ENCODE measurements at regions not wholly inside any gene's neighbourhood (a gene's known extent, or its start where the extent isn't known, plus 50 kb on each side); places are given as distances from the start of the nearest gene placed in this dataset.

DNA sequence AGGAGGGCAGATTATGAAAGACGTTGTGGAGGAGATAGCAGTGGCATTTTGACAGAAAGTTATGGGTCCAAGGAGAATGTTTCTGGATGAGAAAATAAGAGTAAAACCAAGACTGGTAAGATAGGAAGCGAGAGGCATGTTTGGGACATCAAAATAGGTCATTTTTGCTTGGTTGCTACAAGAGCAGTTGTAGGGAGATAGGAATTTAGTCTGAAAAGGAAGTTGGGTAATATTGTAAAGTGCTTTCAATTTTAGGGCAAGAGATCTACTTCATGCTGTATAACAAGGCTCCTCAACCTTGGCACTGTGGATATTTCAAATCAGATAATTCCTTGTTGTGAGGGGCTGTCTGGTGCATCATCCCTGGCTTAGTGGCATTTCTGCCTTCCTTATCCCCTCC lies 118.0 kb upstream of the DPH6 start:
- Histone ChIP-seq H3K27me3 (ENCODE audit: insufficient read depth, low read length) (no peaks in the 10 kb centered on the region), H3K4me1 (ENCODE audit: insufficient read depth, low read length) (peaks cover 7% of the 10 kb centered on the region; the same call in 1 of the 2 replicates), H3K36me3 (ENCODE audit: insufficient read depth, low read depth, low read length) (no peaks in the 10 kb centered on the region), H3K9me3 (ENCODE audit: insufficient read depth, low read depth, low read length) (no peaks in the 10 kb centered on the region), H3K27ac (ENCODE audit: low read length) (no peak overlapping the region), H3K9ac (ENCODE audit: low read depth, low read length) (no peak overlapping the region), H3K4me3 (ENCODE audit: low read length) (no peak overlapping the region)

DNA sequence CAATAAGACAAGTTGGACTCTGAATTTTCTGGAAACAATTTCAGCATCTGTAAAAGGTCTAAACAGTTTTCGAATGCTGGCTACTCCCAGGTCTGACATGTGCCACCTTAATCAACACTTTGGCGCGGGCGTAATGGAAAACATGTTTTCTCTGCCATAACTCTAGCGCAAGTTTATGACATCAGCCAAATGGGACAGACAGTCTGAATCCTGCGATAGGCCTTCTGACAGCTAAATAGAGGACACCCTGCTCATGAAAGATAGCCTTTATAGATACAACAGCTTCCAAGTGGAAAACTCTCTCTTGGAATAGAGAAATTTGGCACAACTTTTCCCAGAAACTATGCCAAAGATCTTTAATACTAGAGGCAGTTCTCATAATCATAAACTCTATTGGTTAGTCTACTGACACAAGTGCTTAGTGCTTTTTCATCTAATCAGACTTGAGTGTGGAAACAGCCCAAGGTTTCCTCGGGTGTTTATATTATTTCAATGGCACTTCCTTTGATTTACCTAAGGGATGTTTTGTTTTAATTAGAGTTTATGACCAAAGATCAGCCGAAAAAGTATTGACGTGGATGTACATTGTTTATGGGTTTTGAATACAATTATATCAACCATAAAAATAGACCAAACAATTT lies 120.1 kb upstream of the DPH6 start:
- no peak overlapping the region for H3K27ac ChIP-seq (ENCODE audit: low read length)
- no peak overlapping the region for H3K4me3 ChIP-seq (ENCODE audit: low read length)

DNA sequence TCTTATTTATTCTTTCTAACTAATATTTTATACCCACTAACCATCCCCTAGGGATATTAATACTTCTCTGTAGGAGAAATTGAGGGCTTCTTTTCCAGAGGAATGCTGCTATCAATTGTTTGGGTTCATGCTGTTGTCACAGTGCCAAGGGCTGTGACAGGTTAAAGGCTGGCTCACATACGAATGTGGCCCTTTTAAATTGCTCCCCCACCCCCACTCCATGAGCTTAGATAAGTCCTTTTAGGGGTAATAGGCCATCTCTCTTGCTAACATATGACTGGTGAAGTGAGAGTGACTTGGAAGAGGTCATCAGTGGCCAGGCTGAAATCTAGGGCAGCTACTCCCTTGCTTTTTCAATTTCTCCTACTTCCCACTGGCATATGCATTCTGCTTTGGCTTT lies 121.9 kb upstream of the DPH6 start:
- Histone ChIP-seq H3K27ac (ENCODE audit: low read length) (no peak overlapping the region), H3K36me3 (ENCODE audit: insufficient read depth, low read depth, low read length) (no peaks in the 10 kb centered on the region), H3K9me3 (ENCODE audit: insufficient read depth, low read depth, low read length) (no peaks in the 10 kb centered on the region), H3K4me1 (ENCODE audit: insufficient read depth, low read length) (peaks cover 11% of the 10 kb centered on the region; the same call in 1 of the 2 replicates), H3K27me3 (ENCODE audit: insufficient read depth, low read length) (no peaks in the 10 kb centered on the region), H3K4me3 (ENCODE audit: low read length) (no peak overlapping the region), H3K9ac (ENCODE audit: low read depth, low read length) (no peak overlapping the region)

More for the DNA sequence above, 120.1 kb upstream of the DPH6 start:
- Histone ChIP-seq H3K9ac (ENCODE audit: low read depth, low read length) (no peak overlapping the region), H3K9me3 (ENCODE audit: insufficient read depth, low read depth, low read length) (no peaks in the 10 kb centered on the region), H3K4me1 (ENCODE audit: insufficient read depth, low read length) (peaks cover 11% of the 10 kb centered on the region; the same call in 1 of the 2 replicates), H3K27me3 (ENCODE audit: insufficient read depth, low read length) (no peaks in the 10 kb centered on the region), H3K36me3 (ENCODE audit: insufficient read depth, low read depth, low read length) (no peaks in the 10 kb centered on the region)

DNA sequence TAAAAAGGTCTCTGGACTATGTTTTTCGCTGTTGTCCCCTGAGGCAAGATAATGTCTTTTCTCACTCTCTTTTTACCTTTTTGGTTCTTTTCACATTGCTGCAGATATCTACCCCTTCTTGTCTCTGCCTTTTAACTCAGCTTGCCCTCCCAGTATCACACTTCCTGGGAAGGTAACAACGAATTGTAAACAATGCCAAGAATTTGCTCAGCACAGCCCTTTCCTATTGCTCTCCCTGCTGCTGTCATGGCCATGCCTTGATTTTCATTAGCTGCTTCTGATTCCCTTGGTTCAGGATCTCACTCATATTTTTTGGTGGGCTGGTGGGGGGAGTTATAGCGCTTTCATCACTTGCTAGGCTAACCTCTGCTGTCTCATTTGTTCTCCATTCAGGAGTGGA lies 123.1 kb upstream of the DPH6 start:
- Histone ChIP-seq H3K27me3 (ENCODE audit: insufficient read depth, low read length) (no peaks in the 10 kb centered on the region), H3K9me3 (ENCODE audit: insufficient read depth, low read depth, low read length) (no peaks in the 10 kb centered on the region), H3K9ac (ENCODE audit: low read depth, low read length) (0 out of 2 replicates have a peak overlapping the region, but pooled peaks have one; percentile 11), H3K36me3 (ENCODE audit: insufficient read depth, low read depth, low read length) (no peaks in the 10 kb centered on the region), H3K4me1 (ENCODE audit: insufficient read depth, low read length) (peaks cover 11% of the 10 kb centered on the region; the same call in 1 of the 2 replicates), H3K4me3 (ENCODE audit: low read length) (no peak overlapping the region), H3K27ac (ENCODE audit: low read length) (no peak overlapping the region)

DNA sequence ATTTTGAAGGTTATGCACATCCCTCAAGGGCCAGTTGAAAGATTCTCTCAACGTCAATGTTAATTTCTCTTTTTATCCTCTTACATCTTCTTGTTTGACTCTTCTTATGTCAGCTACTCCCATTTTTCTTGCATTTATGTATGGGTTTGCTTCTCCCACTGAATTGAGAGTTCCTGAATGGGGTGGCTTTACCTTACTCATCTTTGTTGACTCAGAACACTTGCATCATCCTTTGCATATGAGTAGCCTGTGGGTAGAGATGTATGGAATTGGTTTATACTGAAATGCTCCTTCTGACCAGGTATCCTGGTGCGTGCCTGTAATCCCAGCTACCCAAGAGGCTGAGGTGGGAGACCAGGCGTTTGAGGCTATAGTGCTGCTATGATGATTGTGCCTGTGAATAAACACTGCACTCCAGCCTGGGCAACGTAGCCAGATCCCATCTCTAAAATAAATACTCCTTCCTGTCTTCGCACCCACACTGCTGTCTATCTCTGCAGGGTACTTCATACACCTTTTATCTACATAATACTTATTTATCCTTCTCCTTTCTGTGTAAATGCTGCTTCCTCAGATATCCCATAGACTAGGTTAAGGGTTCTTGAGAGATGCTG lies 123.6 kb upstream of the DPH6 start:
- H3K9me3 ChIP-seq (ENCODE audit: insufficient read depth, low read depth, low read length): no peaks in the 10 kb centered on the region
- no peak overlapping the region for H3K4me3 ChIP-seq (ENCODE audit: low read length)
- peaks cover 11% of the 10 kb centered on the region; the same call in 1 of the 2 replicates for H3K4me1 ChIP-seq (ENCODE audit: insufficient read depth, low read length)
- 0 out of 2 replicates have a peak overlapping the region, but pooled peaks have one; percentile 11 for H3K9ac ChIP-seq (ENCODE audit: low read depth, low read length)
- no peaks in the 10 kb centered on the region for H3K27me3 ChIP-seq (ENCODE audit: insufficient read depth, low read length)
- no peaks in the 10 kb centered on the region for H3K36me3 ChIP-seq (ENCODE audit: insufficient read depth, low read depth, low read length)
- H3K27ac ChIP-seq (ENCODE audit: low read length): no peak overlapping the region

DNA sequence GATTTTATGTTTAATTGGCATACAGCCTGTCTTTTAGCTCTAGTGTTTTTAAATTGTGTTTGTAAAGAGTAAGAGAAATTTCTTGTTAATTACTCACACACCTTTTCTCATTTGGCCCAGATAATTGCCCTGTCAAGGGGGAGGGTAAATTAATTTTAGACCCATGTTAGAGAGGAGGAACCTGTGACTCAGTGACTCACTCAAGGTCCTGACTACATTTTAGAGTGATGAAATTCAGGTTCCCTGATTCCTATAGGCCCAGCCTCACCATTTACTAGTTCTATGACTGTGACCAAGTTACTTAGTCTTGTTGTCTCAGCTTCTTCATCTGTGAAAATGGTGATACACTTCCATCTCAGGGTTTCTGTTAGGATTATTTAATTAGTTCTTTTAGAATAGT lies 125.2 kb upstream of the DPH6 start:
- no peaks in the 10 kb centered on the region for H3K36me3 ChIP-seq (ENCODE audit: insufficient read depth, low read depth, low read length)
- H3K4me1 ChIP-seq (ENCODE audit: insufficient read depth, low read length): peaks cover 11% of the 10 kb centered on the region; the same call in 1 of the 2 replicates
- H3K9ac ChIP-seq (ENCODE audit: low read depth, low read length): no peak overlapping the region

DNA sequence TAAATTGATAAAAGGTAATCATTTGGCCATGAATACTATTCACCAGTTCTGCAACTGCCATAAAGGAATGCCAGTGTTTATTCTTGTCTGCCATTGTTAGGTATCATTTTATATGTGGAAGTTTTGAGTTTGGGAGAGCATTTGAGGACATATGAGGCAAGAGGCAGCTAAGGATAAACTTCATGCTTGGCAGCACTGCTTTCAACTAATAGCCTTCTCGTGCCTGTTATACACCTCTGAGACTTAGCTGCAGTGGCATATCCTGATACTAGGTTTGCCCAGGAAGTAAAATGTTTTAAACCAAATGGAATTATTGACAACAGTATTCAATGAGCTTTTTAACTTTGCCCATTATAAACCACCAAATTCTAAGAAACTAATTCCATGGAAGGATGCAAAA lies 126.0 kb upstream of the DPH6 start:
- no peaks in the 10 kb centered on the region for H3K36me3 ChIP-seq (ENCODE audit: insufficient read depth, low read depth, low read length)
- H3K27me3 ChIP-seq (ENCODE audit: insufficient read depth, low read length): no peaks in the 10 kb centered on the region
- no peak overlapping the region for H3K4me3 ChIP-seq (ENCODE audit: low read length)
- no peaks in the 10 kb centered on the region for H3K9me3 ChIP-seq (ENCODE audit: insufficient read depth, low read depth, low read length)
- H3K4me1 ChIP-seq (ENCODE audit: insufficient read depth, low read length): peaks cover 11% of the 10 kb centered on the region; the same call in 1 of the 2 replicates
- H3K9ac ChIP-seq (ENCODE audit: low read depth, low read length): no peak overlapping the region
- H3K27ac ChIP-seq (ENCODE audit: low read length): no peak overlapping the region

More for the DNA sequence above, 125.2 kb upstream of the DPH6 start:
- H3K9me3 ChIP-seq (ENCODE audit: insufficient read depth, low read depth, low read length): no peaks in the 10 kb centered on the region
- H3K27ac ChIP-seq (ENCODE audit: low read length): no peak overlapping the region
- no peak overlapping the region for H3K4me3 ChIP-seq (ENCODE audit: low read length)
- no peaks in the 10 kb centered on the region for H3K27me3 ChIP-seq (ENCODE audit: insufficient read depth, low read length)

DNA sequence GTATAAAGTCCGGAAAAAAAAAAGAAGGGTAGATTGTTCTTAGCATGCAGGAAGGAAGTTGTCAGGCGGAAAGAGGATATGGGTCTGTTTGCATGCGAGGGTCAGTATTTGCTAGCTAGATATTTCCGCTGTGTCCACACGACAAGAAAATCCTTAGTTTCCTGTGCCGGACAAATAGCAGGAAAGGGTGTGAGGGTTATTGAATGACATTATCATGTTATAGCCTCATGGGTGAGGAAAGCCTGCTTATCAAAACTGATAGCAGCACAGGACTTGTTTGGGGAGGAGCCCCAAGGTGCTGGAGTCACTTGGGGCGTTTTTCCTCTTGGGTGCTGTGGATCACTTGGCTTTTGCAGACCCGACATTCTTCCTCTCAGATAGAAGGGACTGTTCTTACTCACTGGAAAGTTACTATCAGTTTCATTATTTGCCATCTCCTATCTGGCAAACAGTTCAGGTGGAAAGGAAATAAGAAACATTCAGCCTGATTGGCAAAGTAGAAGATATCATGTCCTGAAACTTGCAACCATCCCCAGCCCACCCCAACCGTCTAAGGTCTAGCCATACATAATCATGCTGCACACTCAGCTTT lies 127.2 kb upstream of the DPH6 start:
- Histone ChIP-seq H3K4me3 (ENCODE audit: low read length) (no peak overlapping the region), H3K36me3 (ENCODE audit: insufficient read depth, low read depth, low read length) (no peaks in the 10 kb centered on the region), H3K27me3 (ENCODE audit: insufficient read depth, low read length) (no peaks in the 10 kb centered on the region), H3K9ac (ENCODE audit: low read depth, low read length) (no peak overlapping the region), H3K4me1 (ENCODE audit: insufficient read depth, low read length) (peaks cover 8% of the 10 kb centered on the region; the same call in 1 of the 2 replicates), H3K27ac (ENCODE audit: low read length) (no peak overlapping the region), H3K9me3 (ENCODE audit: insufficient read depth, low read depth, low read length) (no peaks in the 10 kb centered on the region)

DNA sequence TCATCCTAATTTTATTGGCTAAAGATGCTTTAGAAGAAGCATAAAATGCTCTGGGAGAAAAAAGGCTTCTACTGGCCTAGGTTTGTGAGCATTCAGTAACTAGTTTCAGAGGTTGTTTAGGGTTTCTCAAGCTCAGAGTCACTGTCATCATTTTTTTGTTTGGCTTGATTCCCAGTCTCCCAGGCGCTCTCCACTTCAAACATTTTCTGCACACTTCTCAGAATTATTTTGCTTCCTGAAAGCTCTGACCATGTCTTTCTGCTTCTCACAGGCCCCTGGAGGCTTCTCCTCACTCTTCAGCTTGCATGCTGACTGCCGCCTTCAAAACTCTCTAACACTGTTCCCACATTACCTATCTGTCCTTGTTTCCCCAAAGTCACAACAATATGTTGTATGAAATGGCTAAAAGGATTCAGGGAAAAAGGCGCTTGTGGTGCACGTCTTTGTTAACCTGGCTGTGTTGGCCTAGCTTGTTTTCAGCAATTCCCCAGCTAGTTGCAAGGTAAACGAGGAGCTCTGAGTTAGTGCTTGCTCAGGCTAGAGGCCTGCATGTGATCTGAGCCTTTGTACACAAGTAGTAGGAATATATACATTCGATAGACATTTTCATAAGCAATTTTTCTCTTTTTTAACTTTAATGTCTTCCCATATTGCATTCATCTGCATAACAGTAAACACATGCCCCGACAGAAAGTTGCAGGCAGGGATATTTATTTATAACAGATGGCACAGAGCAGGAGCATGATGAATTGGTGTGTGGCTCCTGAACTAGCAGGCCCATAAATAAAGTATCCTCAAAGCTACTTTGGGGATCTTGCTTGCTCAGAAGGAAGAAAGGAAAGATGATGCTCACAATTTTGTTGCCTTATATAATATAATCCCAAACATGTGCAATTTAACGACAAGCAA lies 129.2 kb upstream of the DPH6 start:
- H3K36me3 ChIP-seq (ENCODE audit: insufficient read depth, low read depth, low read length): no peaks in the 10 kb centered on the region
- peak overlapping the region; percentile 8; the same call in 1 of the 2 replicates for H3K9ac ChIP-seq (ENCODE audit: low read depth, low read length)
- no peaks in the 10 kb centered on the region for H3K27me3 ChIP-seq (ENCODE audit: insufficient read depth, low read length)
- no peak overlapping the region for H3K27ac ChIP-seq (ENCODE audit: low read length)
- H3K4me1 ChIP-seq (ENCODE audit: insufficient read depth, low read length): no peaks in the 10 kb centered on the region; the same call in 1 of the 2 replicates
- H3K9me3 ChIP-seq (ENCODE audit: insufficient read depth, low read depth, low read length): no peaks in the 10 kb centered on the region
- H3K4me3 ChIP-seq (ENCODE audit: low read length): no peak overlapping the region

DNA sequence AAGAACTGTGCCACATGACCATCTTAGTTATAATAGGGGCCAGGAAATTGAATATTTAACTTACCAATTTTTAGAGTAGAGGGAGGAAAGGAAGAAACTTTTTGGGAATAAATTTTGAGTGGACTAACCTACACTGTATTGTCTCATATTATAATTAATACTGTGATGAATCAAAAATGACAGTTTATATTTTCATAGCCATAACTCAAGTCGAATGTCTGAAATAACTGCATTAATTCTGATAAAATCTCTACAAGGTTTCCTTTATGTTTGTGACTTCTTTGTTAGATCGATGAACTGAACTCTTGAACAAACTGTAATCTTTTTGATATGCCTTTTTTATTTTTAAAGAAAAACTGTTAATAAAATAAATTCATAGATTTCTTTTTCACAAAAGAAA lies 132.8 kb upstream of the DPH6 start:
- no peak overlapping the region for H3K9ac ChIP-seq (ENCODE audit: low read depth, low read length)
- H3K4me1 ChIP-seq (ENCODE audit: insufficient read depth, low read length): no peaks in the 10 kb centered on the region; the same call in 1 of the 2 replicates
- H3K4me3 ChIP-seq (ENCODE audit: low read length): no peak overlapping the region
- no peaks in the 10 kb centered on the region for H3K27me3 ChIP-seq (ENCODE audit: insufficient read depth, low read length)
- no peaks in the 10 kb centered on the region for H3K36me3 ChIP-seq (ENCODE audit: insufficient read depth, low read depth, low read length)
- no peak overlapping the region for H3K27ac ChIP-seq (ENCODE audit: low read length)
- H3K9me3 ChIP-seq (ENCODE audit: insufficient read depth, low read depth, low read length): no peaks in the 10 kb centered on the region

DNA sequence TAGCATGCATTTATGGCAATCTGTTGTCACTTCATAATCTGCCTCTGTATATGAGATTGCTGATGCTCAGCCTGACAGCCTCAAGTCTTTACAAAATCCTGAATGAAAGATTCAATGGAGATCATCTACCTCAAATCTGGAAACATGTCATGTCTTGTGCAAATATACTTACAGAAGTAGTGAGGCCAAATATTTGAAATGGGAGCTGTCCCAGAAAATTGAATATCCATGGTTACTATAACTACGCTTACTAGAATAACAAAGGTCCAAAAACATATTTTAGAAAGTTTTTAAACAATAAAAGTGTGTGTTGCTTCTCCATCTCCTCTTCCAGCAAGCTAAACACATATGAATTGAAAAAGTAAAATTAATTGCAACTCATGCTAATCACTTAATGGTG lies 133.2 kb upstream of the DPH6 start:
- Histone ChIP-seq H3K4me1 (ENCODE audit: insufficient read depth, low read length) (no peaks in the 10 kb centered on the region; the same call in 1 of the 2 replicates), H3K4me3 (ENCODE audit: low read length) (no peak overlapping the region), H3K9ac (ENCODE audit: low read depth, low read length) (no peak overlapping the region), H3K9me3 (ENCODE audit: insufficient read depth, low read depth, low read length) (no peaks in the 10 kb centered on the region), H3K27me3 (ENCODE audit: insufficient read depth, low read length) (no peaks in the 10 kb centered on the region), H3K27ac (ENCODE audit: low read length) (no peak overlapping the region), H3K36me3 (ENCODE audit: insufficient read depth, low read depth, low read length) (no peaks in the 10 kb centered on the region)

Data from iPS-20b (cell line).